CD14-positive monocyte (primary cell): ENCODE measurements at regions not wholly inside any gene's neighbourhood (a gene's known extent, or its start where the extent isn't known, plus 50 kb on each side); places are given as distances from the start of the nearest gene placed in this dataset.
A peak's percentile ranks its signal among the peaks of the same experiment; 100 is the strongest.

ENCODE experiments used
- DNase-seq, 3 donors: peaks; one replicate each; pipeline ENCODE4 v3.0.0-alpha.2; 2011 to 2022
- H2AFZ ChIP-seq: 2 replicates; pipeline ENCODE4 v1.6.0; 2012; ENCODE audit warnings: mild to moderate bottlenecking, low read depth, low read length, inconsistent platforms; ENCODE audit not compliant: insufficient read depth, poor library complexity, severe bottlenecking
- H3K27ac ChIP-seq, 2 donors: 1 replicate in 1 of 2; 2 replicates in 1 of 2; pipeline ENCODE4 v1.5.1; 2012 to 2013; ENCODE audit warnings: low read length in 2 of 2, control low read depth in 1 of 2, inconsistent platforms in 1 of 2, low read depth in 1 of 2, mild to moderate bottlenecking in 1 of 2
- H3K27me3 ChIP-seq, 2 donors: one replicate each; pipeline versions ENCODE4 v1.6.0 to v1.6.1; 2011 to 2013; ENCODE audit warnings: low read length in 2 of 2; ENCODE audit not compliant: control insufficient read depth in 2 of 2, insufficient read depth in 2 of 2
- H3K36me3 ChIP-seq, 2 donors: replicated peaks in 1 of 2; 1 replicate in 1 of 2; 2 replicates in 1 of 2; pipeline versions ENCODE4 v1.5.1 to v1.6.1; 2012 to 2013; ENCODE audit warnings: low read length in 2 of 2, control low read depth in 1 of 2, inconsistent platforms in 1 of 2, mild to moderate bottlenecking in 1 of 2; ENCODE audit not compliant: insufficient read depth in 2 of 2, control insufficient read depth in 1 of 2
- H3K4me1 ChIP-seq, 2 donors: 1 replicate in 1 of 2; 2 replicates in 1 of 2; pipeline versions ENCODE4 v1.5.1 to v1.6.1; 2012 to 2013; ENCODE audit warnings: low read length in 2 of 2, control low read depth in 1 of 2, inconsistent platforms in 1 of 2, mild to moderate bottlenecking in 1 of 2, moderate library complexity in 1 of 2; ENCODE audit not compliant: insufficient read depth in 2 of 2, control insufficient read depth in 1 of 2
- H3K4me2 ChIP-seq: replicated peaks from 2 replicates; pipeline ENCODE3; 2012; ENCODE audit warnings: low read length, moderate library complexity, mild to moderate bottlenecking; ENCODE audit not compliant: poor library complexity, severe bottlenecking; ENCODE audit errors: extremely low read depth
- H3K4me3 ChIP-seq, 3 experiments: fragments of 200-600 bp in 1 of 3; sonication (generic) in 1 of 3; replicated peaks in 1 of 3; 1 replicate in 2 of 3; 2 replicates in 1 of 3; pipeline ENCODE4 v1.5.1; 2011 to 2013; ENCODE audit warnings: low read length in 3 of 3, mild to moderate bottlenecking in 3 of 3, control low read depth in 2 of 3, low read depth in 2 of 3, inconsistent platforms in 1 of 3, moderate library complexity in 1 of 3
- H3K79me2 ChIP-seq: 2 replicates; pipeline ENCODE4 v1.6.0; 2012; ENCODE audit warnings: mild to moderate bottlenecking, control low read depth, inconsistent platforms, low read length, moderate library complexity; ENCODE audit not compliant: insufficient read depth
- H3K9ac ChIP-seq: 2 replicates; pipeline ENCODE4 v1.6.0; 2017; ENCODE audit warnings: low read length, mild to moderate bottlenecking; ENCODE audit not compliant: insufficient read depth, poor library complexity, severe bottlenecking
- H3K9me3 ChIP-seq, 2 donors: replicated peaks in 1 of 2; 1 replicate in 1 of 2; 2 replicates in 1 of 2; pipeline versions ENCODE4 v1.5.1 to v1.6.1; 2012 to 2013; ENCODE audit warnings: low read length in 2 of 2, control low read depth in 1 of 2; ENCODE audit not compliant: control insufficient read depth in 1 of 2, insufficient read depth in 1 of 2
- H4K20me1 ChIP-seq: 2 replicates; pipeline ENCODE4 v1.6.0; 2012; ENCODE audit warnings: mild to moderate bottlenecking, low read length, control low read depth, moderate library complexity; ENCODE audit not compliant: insufficient read depth
- H3K27ac Mint-ChIP-seq, 7 donors: one replicate each; pipeline ENCODE4 v1.8.0; 2020; ENCODE audit warnings: mild to moderate bottlenecking in 7 of 7, mixed read lengths in 7 of 7, moderate library complexity in 6 of 7, inconsistent platforms in 2 of 7
- H3K27me3 Mint-ChIP-seq, 3 donors: one replicate each; pipeline ENCODE4 v1.8.0; 2021 to 2022; ENCODE audit warnings: low read depth in 3 of 3, mild to moderate bottlenecking in 3 of 3, mixed read lengths in 3 of 3, moderate library complexity in 3 of 3, inconsistent platforms in 1 of 3
- H3K36me3 Mint-ChIP-seq, 2 donors: one replicate each; pipeline ENCODE4 v1.8.0; 2020; ENCODE audit warnings: mixed read lengths in 2 of 2, inconsistent platforms in 1 of 2, mild to moderate bottlenecking in 1 of 2
- H3K4me1 Mint-ChIP-seq: one replicate; pipeline ENCODE4 v1.8.0; 2020; ENCODE audit warnings: mild to moderate bottlenecking, mixed read lengths
- H3K4me3 Mint-ChIP-seq, 2 donors: one replicate each; pipeline ENCODE4 v1.8.0; 2020; ENCODE audit warnings: mild to moderate bottlenecking in 2 of 2, mixed read lengths in 2 of 2, moderate library complexity in 1 of 2
- H3K9me3 Mint-ChIP-seq, 7 donors: one replicate each; pipeline ENCODE4 v1.8.0; 2020 to 2022; ENCODE audit warnings: mixed read lengths in 7 of 7, mild to moderate bottlenecking in 6 of 7, moderate library complexity in 6 of 7, inconsistent platforms in 2 of 7
- WGBS: methylation state at CpG from one replicate; pipeline ENCODE4 v1.1.5; 2013; ENCODE audit warnings: missing lambda C conversion rate; ENCODE audit not compliant: insufficient coverage; 5-methylcytosine and 5-hydroxymethylcytosine counted together
- intact Hi-C, 2 donors: fragments of 100-400 bp; cut with micrococcal nuclease; formaldehyde crosslinking; loops; one replicate each; pipeline versions ENCODE4 v1.15.0 to v1.15.1; 2023
- TF ChIP-seq, protein P1 (sequence below): fragments of 200-600 bp; IDR thresholded peaks from one replicate; pipeline ENCODE4 v1.8.0; 2022; ENCODE audit warnings: antibody characterized with exemption, mild to moderate bottlenecking

DNA sequence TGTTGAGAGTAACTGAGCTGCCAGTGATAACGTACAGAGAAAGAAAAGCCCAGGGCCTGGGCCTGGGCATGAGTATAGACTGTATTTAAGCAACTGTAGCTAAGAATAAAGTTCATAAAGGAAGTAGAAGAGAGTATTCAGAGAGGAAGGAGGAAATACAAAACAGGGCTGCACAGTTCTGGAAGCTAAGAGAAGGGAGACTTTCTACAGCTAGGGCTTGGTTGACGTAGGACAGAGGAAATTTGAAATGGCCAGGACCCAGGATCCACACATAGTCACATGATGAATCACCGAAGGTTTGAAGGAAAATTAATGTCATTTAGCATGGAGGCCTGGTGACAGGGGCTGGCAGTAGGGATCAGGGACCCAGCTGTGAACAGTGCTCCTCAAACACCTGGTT, 66.7 kb downstream of the ARL4A start:
- H3K4me2 ChIP-seq = no peak overlapping the region
- Mint-ChIP-seq H3K36me3 (no peaks in the 10 kb centered on the region), H3K27ac (peak overlapping the region in 1 of 7 donors; percentile 22), H3K4me3 (no peak overlapping the region), H3K4me1 (peaks cover 3% of the 10 kb centered on the region), H3K9me3 (peaks cover 0 to 9% (median 0%) of the 10 kb centered on the region in 7 donors), H3K27me3 (peaks cover 0 to 2% (median 1%) of the 10 kb centered on the region in 3 donors)
- H3K36me3 ChIP-seq = no peaks in the 10 kb centered on the region
- DNase-seq = no peak
- no peaks in the 10 kb centered on the region for H4K20me1 ChIP-seq
- no peak overlapping the region for H3K9ac ChIP-seq
- intact Hi-C loops = no loop called here
- no peaks in the 10 kb centered on the region for H3K27me3 ChIP-seq
- no peaks in the 10 kb centered on the region for H3K9me3 ChIP-seq
- H3K4me1 ChIP-seq = no peaks in the 10 kb centered on the region
- H2AFZ ChIP-seq = no peak overlapping the region
- 65% methylated on average over 3 of the region's 3 CpGs for WGBS
- H3K79me2 ChIP-seq = no peaks in the 10 kb centered on the region
- TF ChIP-seq, protein P1, sequence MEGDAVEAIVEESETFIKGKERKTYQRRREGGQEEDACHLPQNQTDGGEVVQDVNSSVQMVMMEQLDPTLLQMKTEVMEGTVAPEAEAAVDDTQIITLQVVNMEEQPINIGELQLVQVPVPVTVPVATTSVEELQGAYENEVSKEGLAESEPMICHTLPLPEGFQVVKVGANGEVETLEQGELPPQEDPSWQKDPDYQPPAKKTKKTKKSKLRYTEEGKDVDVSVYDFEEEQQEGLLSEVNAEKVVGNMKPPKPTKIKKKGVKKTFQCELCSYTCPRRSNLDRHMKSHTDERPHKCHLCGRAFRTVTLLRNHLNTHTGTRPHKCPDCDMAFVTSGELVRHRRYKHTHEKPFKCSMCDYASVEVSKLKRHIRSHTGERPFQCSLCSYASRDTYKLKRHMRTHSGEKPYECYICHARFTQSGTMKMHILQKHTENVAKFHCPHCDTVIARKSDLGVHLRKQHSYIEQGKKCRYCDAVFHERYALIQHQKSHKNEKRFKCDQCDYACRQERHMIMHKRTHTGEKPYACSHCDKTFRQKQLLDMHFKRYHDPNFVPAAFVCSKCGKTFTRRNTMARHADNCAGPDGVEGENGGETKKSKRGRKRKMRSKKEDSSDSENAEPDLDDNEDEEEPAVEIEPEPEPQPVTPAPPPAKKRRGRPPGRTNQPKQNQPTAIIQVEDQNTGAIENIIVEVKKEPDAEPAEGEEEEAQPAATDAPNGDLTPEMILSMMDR = no peak
- no peak overlapping the region for H3K4me3 ChIP-seq
- no peak overlapping the region for H3K27ac ChIP-seq

DNA sequence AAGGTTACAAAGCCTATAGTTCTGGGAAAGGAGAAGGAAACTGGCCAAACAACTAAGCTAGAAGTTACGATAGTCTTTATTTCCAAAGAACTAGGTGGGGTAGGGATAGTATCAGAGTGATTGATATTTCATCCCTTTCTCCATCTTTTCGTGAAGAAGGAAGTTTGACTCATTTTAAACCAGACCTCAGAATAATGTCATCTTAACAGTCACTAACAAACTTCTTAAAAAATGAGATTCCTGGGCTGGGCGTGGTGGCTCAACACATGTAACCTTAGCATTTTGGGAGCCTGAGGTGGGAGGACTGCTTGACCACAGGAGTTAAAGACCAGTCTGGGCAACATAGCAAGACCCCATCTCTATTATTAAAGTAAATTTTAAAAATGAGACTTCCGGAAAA, 69.4 kb downstream of the ARL4A start:
- no peaks in the 10 kb centered on the region for H3K27me3 ChIP-seq
- H3K27me3 Mint-ChIP-seq = peaks cover 1 to 2% (median 2%) of the 10 kb centered on the region in 3 donors
- H3K79me2 ChIP-seq = no peaks in the 10 kb centered on the region
- H3K36me3 ChIP-seq = no peaks in the 10 kb centered on the region
- H3K27ac Mint-ChIP-seq = no peak overlapping the region
- H3K4me1 ChIP-seq = no peaks in the 10 kb centered on the region
- no peak overlapping the region for H3K4me3 Mint-ChIP-seq
- TF ChIP-seq, protein P1 = no peak
- H3K27ac ChIP-seq = no peak overlapping the region
- peaks cover 5 to 15% (median 11%) of the 10 kb centered on the region in 7 donors for H3K9me3 Mint-ChIP-seq
- no peaks in the 10 kb centered on the region for H4K20me1 ChIP-seq
- H3K9ac ChIP-seq = no peak overlapping the region
- no peak for DNase-seq
- intact Hi-C loops = no loop called here
- no peak overlapping the region for H3K4me3 ChIP-seq
- no peak overlapping the region for H2AFZ ChIP-seq
- WGBS = no CpG with 5 or more reads among the region's 4 CpGs
- H3K36me3 Mint-ChIP-seq = no peaks in the 10 kb centered on the region
- no peaks in the 10 kb centered on the region for H3K9me3 ChIP-seq
- no peak overlapping the region for H3K4me2 ChIP-seq
- H3K4me1 Mint-ChIP-seq = peaks cover 3% of the 10 kb centered on the region
